CD4-positive, alpha-beta T cell (primary cell): ENCODE measurements at regions not wholly inside any gene's neighbourhood (a gene's known extent, or its start where the extent isn't known, plus 50 kb on each side); places are given as distances from the start of the nearest gene placed in this dataset.

ENCODE experiments used
- ATAC-seq: fragments of 200-7000 bp; cut with Tn5 transposase; one replicate; pipeline ENCODE4 v1.10.0; 2022; ENCODE audit warnings: mild to moderate bottlenecking; ENCODE audit not compliant: poor library complexity
- CTCF ChIA-PET: fragments of 350-600 bp; sonication (Branson Sonifier 250); formaldehyde crosslinking; loops from one replicate; lab custom pipeline; 2021; ENCODE audit warnings: antibody characterized with exemption, inconsistent platforms; lab: Charles Lee
- POLR2A ChIA-PET: fragments of 350-600 bp; sonication (Branson Sonifier 250); formaldehyde crosslinking; loops from one replicate; lab custom pipeline; 2021; ENCODE audit warnings: antibody characterized with exemption, inconsistent platforms; lab: Charles Lee
- DNase-seq, 14 experiments: peaks; one replicate each; pipeline ENCODE4 v3.0.0-alpha.2; 2013 to 2020; ENCODE audit warnings: mixed read lengths in 2 of 14
- H3K27ac ChIP-seq, 2 donors: one replicate each; pipeline versions ENCODE4 v1.5.1 to v1.7.0; 2013; ENCODE audit warnings: low read length in 2 of 2, low read depth in 1 of 2, mild to moderate bottlenecking in 1 of 2
- H3K27me3 ChIP-seq, 2 experiments: 1 replicate in 1 of 2; 2 replicates in 1 of 2; pipeline versions ENCODE4 v1.6.1 to v1.7.0; 2013; ENCODE audit warnings: low read length in 2 of 2, control low read depth in 1 of 2, mild to moderate bottlenecking in 1 of 2, moderate library complexity in 1 of 2; ENCODE audit not compliant: insufficient read depth in 2 of 2, control insufficient read depth in 1 of 2
- H3K36me3 ChIP-seq: one replicate; pipeline ENCODE4 v1.6.1; 2013; ENCODE audit warnings: low read length, control low read depth; ENCODE audit not compliant: insufficient read depth
- H3K4me1 ChIP-seq: one replicate; pipeline ENCODE4 v1.6.1; 2013; ENCODE audit warnings: low read length, control low read depth; ENCODE audit not compliant: insufficient read depth
- H3K4me3 ChIP-seq: one replicate; pipeline ENCODE4 v1.5.1; 2013; ENCODE audit warnings: mild to moderate bottlenecking, low read length, moderate library complexity
- H3K9me3 ChIP-seq, 2 experiments: 1 replicate in 1 of 2; 2 replicates in 1 of 2; pipeline versions ENCODE4 v1.6.1 to v1.7.0; 2013; ENCODE audit warnings: low read length in 2 of 2, mild to moderate bottlenecking in 2 of 2, control low read depth in 1 of 2, moderate library complexity in 1 of 2; ENCODE audit not compliant: control insufficient read depth in 1 of 2, insufficient read depth in 1 of 2
- H3K27ac Mint-ChIP-seq: one replicate; pipeline ENCODE4 v1.8.0; 2020; ENCODE audit warnings: mixed read lengths
- H3K27me3 Mint-ChIP-seq: one replicate; pipeline ENCODE4 v1.8.0; 2021; ENCODE audit warnings: mixed read lengths
- H3K36me3 Mint-ChIP-seq: one replicate; pipeline ENCODE4 v1.8.0; 2021; ENCODE audit warnings: low read depth, mixed read lengths
- H3K4me1 Mint-ChIP-seq: one replicate; pipeline ENCODE4 v1.8.0; 2021; ENCODE audit warnings: low read depth, mixed read lengths
- H3K4me3 Mint-ChIP-seq: one replicate; pipeline ENCODE4 v1.8.0; 2020; ENCODE audit warnings: mild to moderate bottlenecking, mixed read lengths
- H3K9me3 Mint-ChIP-seq: one replicate; pipeline ENCODE4 v1.8.0; 2020; ENCODE audit warnings: mixed read lengths
- CTCF ChIP-seq: fragments of 200-600 bp; IDR thresholded peaks from one replicate; pipeline ENCODE4 v1.8.0; 2022; ENCODE audit warnings: antibody characterized with exemption, mild to moderate bottlenecking
- intact Hi-C, 2 experiments: fragments of 100-400 bp; cut with DNase I in 1 of 2; cut with micrococcal nuclease in 1 of 2; formaldehyde crosslinking; loops; one replicate each; pipeline versions ENCODE4 v1.15.1 to v1.9.0; 2023 to 2025; cut with DNase I, micrococcal nuclease

GRCh38 chr3:124444075-124444474 is 286.2 kb upstream of the UMPS start:
- Histone ChIP-seq H3K36me3 (no peaks in the 10 kb centered on the region), H3K9me3 (no peaks in the 10 kb centered on the region), H3K27me3 (peaks cover 0 to 3% of the 10 kb centered on the region in 2 experiments), H3K27ac (no peak overlapping the region), H3K4me1 (no peaks in the 10 kb centered on the region), H3K4me3 (no peak overlapping the region)
- H3K27me3 Mint-ChIP-seq, result peaks cover 21% of the 10 kb centered on the region
- no peak overlapping the region for H3K4me3 Mint-ChIP-seq
- DNase-seq, result no peak
- no peaks in the 10 kb centered on the region for H3K9me3 Mint-ChIP-seq
- TF ChIP-seq CTCF, result no peak
- POLR2A ChIA-PET, result no interaction called here
- H3K27ac Mint-ChIP-seq, result no peak overlapping the region
- intact Hi-C loops, result no loop called here
- CTCF ChIA-PET, result no interaction called here
- H3K36me3 Mint-ChIP-seq, result no peaks in the 10 kb centered on the region
- H3K4me1 Mint-ChIP-seq, result no peaks in the 10 kb centered on the region
- ATAC-seq, result no peak

- H3K27ac Mint-ChIP-seq, result no peak overlapping the region
- Histone ChIP-seq H3K9me3 (no peaks in the 10 kb centered on the region), H3K27ac (no peak overlapping the region), H3K4me1 (no peaks in the 10 kb centered on the region), H3K27me3 (peaks cover 0 to 3% of the 10 kb centered on the region in 2 experiments), H3K36me3 (no peaks in the 10 kb centered on the region), H3K4me3 (no peak overlapping the region)
- peaks cover 21% of the 10 kb centered on the region for H3K27me3 Mint-ChIP-seq
- DNase-seq, result no peak
- TF ChIP-seq CTCF, result no peak
- intact Hi-C loops, result no loop called here
- H3K4me1 Mint-ChIP-seq, result no peaks in the 10 kb centered on the region
- CTCF ChIA-PET, result no interaction called here
- POLR2A ChIA-PET, result no interaction called here
- no peak overlapping the region for H3K4me3 Mint-ChIP-seq
- H3K36me3 Mint-ChIP-seq, result no peaks in the 10 kb centered on the region
- H3K9me3 Mint-ChIP-seq, result no peaks in the 10 kb centered on the region
- ATAC-seq, result no peak
These were observed 285.4 kb upstream of the UMPS start for GRCh38 chr3:124444896-124445295.

GRCh38 chr3:124447845-124448244 is 282.4 kb upstream of the UMPS start:
- H3K36me3 ChIP-seq, result no peaks in the 10 kb centered on the region
- Mint-ChIP-seq H3K9me3 (no peaks in the 10 kb centered on the region), H3K4me3 (no peak overlapping the region), H3K36me3 (no peaks in the 10 kb centered on the region), H3K4me1 (no peaks in the 10 kb centered on the region), H3K27me3 (peaks cover 18% of the 10 kb centered on the region), H3K27ac (no peak overlapping the region)
- ChIA-PET CTCF (no interaction called here), POLR2A (no interaction called here)
- H3K4me3 ChIP-seq, result no peak overlapping the region
- H3K27ac ChIP-seq, result no peak overlapping the region
- intact Hi-C loops, result no loop called here
- ATAC-seq, result no peak
- no peak for DNase-seq
- no peaks in the 10 kb centered on the region for H3K4me1 ChIP-seq
- no peaks in the 10 kb centered on the region for H3K9me3 ChIP-seq
- H3K27me3 ChIP-seq, result peaks cover 0 to 3% of the 10 kb centered on the region in 2 experiments
- no peak for TF ChIP-seq CTCF
